ENCODE measurements at regions not wholly inside any gene's neighbourhood (a gene's known extent, or its start where the extent isn't known, plus 50 kb on each side); places are given as distances from the start of the nearest gene placed in this dataset.
"Not testable (repeated sequence)": the region's sequence is repeated elsewhere in the genome, so short reads cannot be mapped to it uniquely, and the experiment has no call there.

DNA sequence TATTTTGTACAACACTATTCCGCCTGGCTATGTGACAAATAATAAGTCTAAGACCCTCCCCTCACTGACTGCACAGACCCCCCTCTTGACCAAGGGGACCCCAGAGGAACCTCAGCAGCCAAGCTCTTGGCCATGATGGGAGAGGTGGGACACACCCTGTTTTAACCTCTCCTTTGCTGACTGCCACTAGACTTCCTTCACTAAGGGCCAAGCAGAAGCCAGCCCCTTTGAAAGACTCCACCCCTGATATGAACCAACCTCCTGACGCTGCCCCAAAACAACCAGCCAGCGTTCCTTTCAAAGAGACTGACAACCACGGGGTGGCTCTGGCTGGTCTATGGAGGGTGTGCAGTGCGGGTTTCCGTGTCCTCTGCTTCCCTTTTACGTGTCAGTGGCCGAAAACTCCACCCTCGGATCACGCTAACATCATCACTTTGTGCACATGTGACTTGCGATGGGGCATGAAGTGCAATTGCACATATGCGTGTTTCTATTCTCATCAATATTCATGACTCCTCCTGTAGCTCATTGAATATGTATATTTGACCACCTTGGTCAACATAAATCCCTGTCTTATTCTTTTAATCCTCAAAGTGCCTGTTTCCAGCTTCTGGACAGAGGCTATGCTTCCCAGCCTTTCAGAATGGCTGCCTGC lies 643.9 kb downstream of the TBC1D22A start:
- TF ChIP-seq CTCF (IDR thresholded peaks at IDR 0.05; ENCODE audit: control insufficient read depth, extremely low read depth, insufficient read depth): no peak
- DNase-seq (ENCODE audit: low read depth): no peak
- H3K4me3 ChIP-seq (ENCODE audit: low read depth, low read length): no peak overlapping the region

DNA sequence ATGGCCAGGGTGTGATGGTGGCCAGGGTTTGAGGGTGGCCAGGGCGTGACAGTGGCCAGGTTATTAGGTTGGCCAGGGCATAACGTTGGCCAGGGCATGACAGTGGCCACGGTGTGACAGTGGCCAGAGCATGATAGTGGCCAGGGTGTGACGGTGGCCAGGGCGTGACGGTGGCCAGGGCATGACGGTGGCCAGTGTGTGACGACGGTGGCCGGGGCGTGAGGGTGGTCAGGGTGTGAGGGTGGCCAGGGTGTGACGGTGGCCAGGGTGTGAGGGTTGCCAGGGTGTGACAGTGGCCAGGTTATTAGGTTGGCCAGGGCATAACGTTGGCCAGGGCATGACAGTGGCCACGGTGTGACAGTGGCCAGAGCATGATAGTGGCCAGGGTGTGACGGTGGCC lies 642.8 kb downstream of the TBC1D22A start:
- H3K4me3 ChIP-seq (ENCODE audit: low read depth, low read length); DNase-seq (ENCODE audit: low read depth): not testable (repeated sequence)

DNA sequence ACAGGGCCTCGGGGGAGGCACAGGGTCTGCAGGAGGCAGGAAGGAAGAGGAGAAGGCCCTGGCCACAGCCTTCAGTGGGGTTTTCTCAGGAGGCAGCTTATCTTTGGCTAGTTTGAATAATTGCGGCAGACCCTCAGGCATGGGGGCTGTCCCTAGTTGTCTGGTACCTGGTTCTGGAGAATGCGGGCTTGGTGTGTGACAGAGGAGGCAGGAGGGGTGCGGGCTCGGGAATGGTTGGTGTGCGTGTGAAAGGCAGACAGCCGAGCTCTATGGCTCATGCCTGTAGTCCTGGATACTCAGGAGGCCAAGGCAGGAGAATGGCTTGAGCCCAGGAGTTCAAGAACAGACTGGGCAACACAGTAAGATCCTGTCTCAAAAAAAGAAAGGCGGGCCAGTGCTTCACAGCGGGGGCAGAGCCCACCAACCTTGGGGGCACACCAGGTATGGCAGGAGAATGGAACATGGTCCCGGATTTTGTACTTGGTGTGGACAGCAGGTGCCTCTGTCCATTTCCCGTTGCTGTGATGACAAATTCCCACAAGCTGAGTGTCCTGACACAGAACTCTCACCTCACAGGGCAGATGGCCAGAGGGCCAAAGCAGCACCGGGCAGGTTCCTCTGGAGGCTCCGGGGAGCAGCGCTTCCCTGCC lies 640.6 kb downstream of the TBC1D22A start:
- H3K4me3 ChIP-seq (ENCODE audit: low read depth, low read length): no peak overlapping the region

GRCh38 chr22:47401976-47402770 lies 639.7 kb downstream of the TBC1D22A start:
- DNase-seq (ENCODE audit: low read depth): no peak
- TF ChIP-seq CTCF (IDR thresholded peaks at IDR 0.05; ENCODE audit: control insufficient read depth, extremely low read depth, insufficient read depth): no peak
- H3K4me3 ChIP-seq (ENCODE audit: low read depth, low read length): no peak overlapping the region

More for the DNA sequence above, 640.6 kb downstream of the TBC1D22A start:
- no peak for TF ChIP-seq CTCF (IDR thresholded peaks at IDR 0.05; ENCODE audit: control insufficient read depth, extremely low read depth, insufficient read depth)
- no peak for DNase-seq (ENCODE audit: low read depth)

GRCh38 chr22:47401592-47401898 lies 639.1 kb downstream of the TBC1D22A start:
- TF ChIP-seq CTCF (IDR thresholded peaks at IDR 0.05; ENCODE audit: control insufficient read depth, extremely low read depth, insufficient read depth): no peak
- H3K4me3 ChIP-seq (ENCODE audit: low read depth, low read length): no peak overlapping the region
- DNase-seq (ENCODE audit: low read depth): no peak

- TF ChIP-seq CTCF (IDR thresholded peaks at IDR 0.05; ENCODE audit: control insufficient read depth, extremely low read depth, insufficient read depth): no peak
- no peak overlapping the region for H3K4me3 ChIP-seq (ENCODE audit: low read depth, low read length)
- DNase-seq (ENCODE audit: low read depth): no peak
Observed at GRCh38 chr22:47400701-47401591, 638.5 kb downstream of the TBC1D22A start.

GRCh38 chr22:47400131-47400530 lies 637.7 kb downstream of the TBC1D22A start:
- DNase-seq (ENCODE audit: low read depth); H3K4me3 ChIP-seq (ENCODE audit: low read depth, low read length): not testable (repeated sequence)
